A549 (cell line): ENCODE measurements at regions not wholly inside any gene's neighbourhood (a gene's known extent, or its start where the extent isn't known, plus 50 kb on each side); places are given as distances from the start of the nearest gene placed in this dataset.

Experiments
- ATAC-seq, 2 experiments: fragments of 200-7000 bp in 1 of 2; fragments of >200 bp in 1 of 2; cut with Nextera tagmentation in 1 of 2; cut with Tn5 transposase in 1 of 2; 3 replicates each; pipeline versions ENCODE4 v1.8.0 to v1.9.1; 2018 to 2020; ENCODE audit warnings: mild to moderate bottlenecking in 1 of 2, moderate library complexity in 1 of 2
- CTCF ChIA-PET: fragments of 300-600 bp; sonication (Branson Sonifier 250); formaldehyde crosslinking; extraction: SDS; loops from one replicate; lab custom pipeline; 2021; ENCODE audit warnings: antibody characterized with exemption, inconsistent platforms; lab: Yijun Ruan, JAX
- POLR2A ChIA-PET: fragments of 350-600 bp; formaldehyde crosslinking; extraction: SDS; loops from one replicate; lab custom pipeline; 2021; ENCODE audit warnings: antibody characterized with exemption, inconsistent platforms; lab: Yijun Ruan, JAX
- DNase-seq, 2 experiments: peaks; one replicate each; pipeline versions ENCODE4 v3.0.0 to v3.0.0-alpha.2; 2011 to 2016; ENCODE audit warnings: low read depth in 1 of 2, low spot score in 1 of 2
- FAIRE-seq: peaks from 2 replicates; lab custom pipeline; 2011; peaks lifted over from hg19 to GRCh38; lab: Jason Lieb, UNC
- H3K27ac ChIP-seq, 2 experiments: fragments of >200 bp; sonication (Bioruptor Twin); formaldehyde crosslinking; 3 replicates each; pipeline ENCODE4 v1.5.1; 2016 to 2017
- H3K4me1 ChIP-seq: fragments of >200 bp; sonication (Bioruptor Twin); formaldehyde crosslinking; 3 replicates; pipeline ENCODE4 v1.6.1; 2016
- H3K4me2 ChIP-seq: fragments of >200 bp; sonication (Bioruptor Twin); formaldehyde crosslinking; 3 replicates; pipeline ENCODE4 v1.6.1; 2016
- H3K4me3 ChIP-seq: fragments of >200 bp; sonication (Bioruptor Twin); formaldehyde crosslinking; 3 replicates; pipeline ENCODE4 v1.5.1; 2016
- H3K9me3 ChIP-seq: fragments of >200 bp; sonication (Bioruptor Twin); formaldehyde crosslinking; 3 replicates; pipeline ENCODE4 v1.6.1; 2016
- CHD2 ChIP-seq: fragments of 150-350 bp; IDR thresholded peaks from 2 replicates; pipeline ENCODE4 v1.6.1; 2014; ENCODE audit warnings: low read length; ENCODE audit not compliant: partially characterized antibody
- E2F6 ChIP-seq: IDR thresholded peaks from 2 replicates; pipeline ENCODE4 v1.6.1; 2012; ENCODE audit warnings: low read depth, borderline replicate concordance
- EP300 ChIP-seq, 2 experiments: fragments of >200 bp; sonication (Bioruptor Twin); formaldehyde crosslinking; IDR thresholded peaks; 2 replicates in 1 of 2; 3 replicates in 1 of 2; pipeline ENCODE4 v1.6.1; 2016 to 2017
- FOXS1 ChIP-seq: fragments of 250-450 bp; sonication (Bioruptor Pico); IDR thresholded peaks from 2 replicates; pipeline ENCODE4 v1.5.0; 2020; ENCODE audit warnings: mild to moderate bottlenecking, moderate library complexity
- HES2 ChIP-seq: fragments of >200 bp; sonication (Bioruptor Twin); formaldehyde crosslinking; IDR thresholded peaks from 2 replicates; pipeline ENCODE4 v1.6.1; 2016
- HOXA7 ChIP-seq: fragments of 250-450 bp; sonication (Bioruptor Pico); IDR thresholded peaks from 2 replicates; pipeline ENCODE4 v1.5.0; 2020; ENCODE audit warnings: mild to moderate bottlenecking, moderate library complexity
- HOXB5 ChIP-seq: fragments of 250-450 bp; sonication (Bioruptor Pico); IDR thresholded peaks from 2 replicates; pipeline ENCODE4 v1.5.0; 2020; ENCODE audit warnings: mild to moderate bottlenecking, moderate library complexity
- JUN ChIP-seq, 2 experiments: fragments of >200 bp; sonication (Bioruptor Twin); formaldehyde crosslinking; IDR thresholded peaks; 2 replicates in 1 of 2; 3 replicates in 1 of 2; pipeline ENCODE4 v1.6.1; 2016 to 2017
- MAFK ChIP-seq: fragments of 450-650 bp; IDR thresholded peaks from 2 replicates; pipeline ENCODE4 v1.6.1; 2014; ENCODE audit not compliant: partially characterized antibody
- MAZ ChIP-seq: fragments of 150-350 bp; IDR thresholded peaks from 2 replicates; pipeline ENCODE4 v1.6.1; 2014; ENCODE audit warnings: antibody characterized with exemption, low read depth, low read length, borderline replicate concordance
- NFE2L2 ChIP-seq: fragments of 150-350 bp; conservative IDR thresholded peaks from 2 replicates; pipeline ENCODE4 v1.6.1; 2014; ENCODE audit warnings: low read length
- PBX3 ChIP-seq: IDR thresholded peaks from 2 replicates; pipeline ENCODE4 v1.6.1; 2012
- POLR2AphosphoS2 ChIP-seq: conservative IDR thresholded peaks from 2 replicates; pipeline ENCODE4 v1.6.1; 2012; ENCODE audit warnings: low read length, improper control_type of control experiment, inconsistent platforms
- RAD21 ChIP-seq, 2 experiments: fragments of >200 bp in 1 of 2; sonication (Bioruptor Twin) in 1 of 2; formaldehyde crosslinking in 1 of 2; IDR thresholded peaks in 1 of 2; conservative IDR thresholded peaks in 1 of 2; 2 replicates in 1 of 2; 3 replicates in 1 of 2; pipeline ENCODE4 v1.6.1; 2012 to 2018; ENCODE audit warnings: inconsistent platforms in 1 of 2
- RARB ChIP-seq: fragments of 250-450 bp; sonication (Bioruptor Pico); IDR thresholded peaks from 2 replicates; pipeline ENCODE4 v1.8.0; 2021; ENCODE audit warnings: mild to moderate bottlenecking, moderate library complexity
- RCOR1 ChIP-seq: fragments of 150-350 bp; IDR thresholded peaks from 2 replicates; pipeline ENCODE4 v1.6.1; 2014; ENCODE audit warnings: antibody characterized with exemption, low read length, low read depth
- TFCP2L1 ChIP-seq: fragments of 250-450 bp; sonication (Bioruptor Pico); IDR thresholded peaks from 2 replicates; pipeline ENCODE4 v1.5.0; 2021; ENCODE audit warnings: mild to moderate bottlenecking
- TP53 ChIP-seq: fragments of 250-450 bp; sonication (Bioruptor Pico); IDR thresholded peaks from 2 replicates; pipeline ENCODE4 v1.5.0; 2021; ENCODE audit warnings: mild to moderate bottlenecking, moderate library complexity
- USF2 ChIP-seq: fragments of 450-650 bp; IDR thresholded peaks from 2 replicates; pipeline ENCODE4 v1.6.1; 2014; ENCODE audit warnings: antibody characterized with exemption
- ZFP36 ChIP-seq: fragments of 450-650 bp; IDR thresholded peaks from 2 replicates; pipeline ENCODE4 v1.6.1; 2014; ENCODE audit warnings: borderline replicate concordance; ENCODE audit not compliant: partially characterized antibody
- ZNF302 ChIP-seq: fragments of 250-450 bp; sonication (Bioruptor Pico); IDR thresholded peaks from 2 replicates; pipeline ENCODE4 v1.9.0; 2021; ENCODE audit warnings: inconsistent platforms, mild to moderate bottlenecking, moderate library complexity
- ZSCAN20 ChIP-seq: fragments of 250-450 bp; sonication (Bioruptor Pico); IDR thresholded peaks from 2 replicates; pipeline ENCODE4 v1.8.0; 2022; ENCODE audit warnings: mild to moderate bottlenecking, moderate library complexity
- WGBS: methylation state at CpG from one replicate; pipeline ENCODE4 v1.1.6; 2017; ENCODE audit errors: missing lambda C conversion rate; 5-methylcytosine and 5-hydroxymethylcytosine counted together

- ChIA-PET POLR2A (no interaction called here), CTCF (interaction anchor here (0.6 kb wide), 1 partner anchor 144 kb away, joined by 3 read pairs; no protein-coding TSS in a partner anchor)
- TF ChIP-seq FOXS1 (CRISPR knock-in tag) = no peak
- no peak for TF ChIP-seq NFE2L2
- no peak for TF ChIP-seq HES2
- no peak for TF ChIP-seq ZFP36
- TF ChIP-seq PBX3 = no peak
- TF ChIP-seq MAFK = no peak
- TF ChIP-seq E2F6 = no peak
- 0% methylated on average over 6 of the region's 16 CpGs for WGBS
- DNase-seq = no peak
- no peak overlapping the region for H3K27ac ChIP-seq
- FAIRE-seq = no peak
- no peak for ATAC-seq
- no peaks in the 10 kb centered on the region for H3K4me1 ChIP-seq
- H3K4me2 ChIP-seq = no peak overlapping the region
- no peak overlapping the region for H3K4me3 ChIP-seq
- peaks cover 3% of the 10 kb centered on the region; the same call in 1 of the 3 replicates for H3K9me3 ChIP-seq
These were observed 636.1 kb downstream of the BRD1 start for GRCh38 chr22:49191506-49191980.

- Histone ChIP-seq H3K4me3 (no peak overlapping the region), H3K9me3 (peaks cover 3% of the 10 kb centered on the region; the same call in 1 of the 3 replicates), H3K4me1 (no peaks in the 10 kb centered on the region), H3K4me2 (no peak overlapping the region), H3K27ac (no peak overlapping the region)
- ATAC-seq (no peak), DNase-seq (no peak), FAIRE-seq (no peak)
- ChIA-PET POLR2A (no interaction called here), CTCF (no interaction called here)
- WGBS = 27% methylated on average over 11 of the region's 24 CpGs
- TF ChIP-seq POLR2AphosphoS2 (no peak), ZSCAN20 (CRISPR knock-in tag) (no peak), TFCP2L1 (no peak), ZNF302 (no peak), HOXB5 (no peak), CHD2 (no peak), TP53 (CRISPR knock-in tag) (no peak), EP300 (IDR thresholded peaks at IDR 0.05) (no peak), E2F6 (no peak), HOXA7 (CRISPR knock-in tag) (no peak), RCOR1 (no peak), RARB (CRISPR knock-in tag) (no peak), MAZ (no peak), JUN (IDR thresholded peaks at IDR 0.05) (no peak), RAD21 (conservative IDR thresholded peaks at IDR 0.05 in 1 of 2, IDR thresholded peaks at IDR 0.05 in 1 of 2) (no peak), USF2 (no peak)
These were observed 636.7 kb downstream of the BRD1 start for GRCh38 chr22:49190816-49191505.
